ENCODE measurements at regions not wholly inside any gene's neighbourhood (a gene's known extent, or its start where the extent isn't known, plus 50 kb on each side); places are given as distances from the start of the nearest gene placed in this dataset.

GRCh38 chr12:28946361-28946760, 202.7 kb upstream of the FAR2 start:
- no peak for DNase-seq

DNA sequence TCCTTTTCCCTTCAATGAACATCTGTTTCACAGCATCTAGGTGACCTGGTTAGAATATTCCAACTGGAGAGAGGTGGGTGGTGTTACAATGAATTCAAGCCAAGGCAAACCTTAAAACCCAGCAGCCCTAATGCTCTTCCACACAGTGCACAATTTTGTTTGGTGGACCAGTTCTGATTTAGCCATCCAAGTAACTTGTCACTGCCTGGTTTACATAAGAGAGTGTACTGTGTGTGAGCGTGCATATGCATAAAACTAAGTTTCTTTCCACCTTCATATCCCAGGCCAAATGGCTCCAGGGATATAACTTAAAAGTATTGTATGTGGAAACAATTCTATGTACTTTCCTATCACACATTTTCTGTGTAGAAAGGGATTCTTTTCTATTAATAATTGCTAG, 200.4 kb upstream of the FAR2 start:
- DNase-seq, result no peak

DNA sequence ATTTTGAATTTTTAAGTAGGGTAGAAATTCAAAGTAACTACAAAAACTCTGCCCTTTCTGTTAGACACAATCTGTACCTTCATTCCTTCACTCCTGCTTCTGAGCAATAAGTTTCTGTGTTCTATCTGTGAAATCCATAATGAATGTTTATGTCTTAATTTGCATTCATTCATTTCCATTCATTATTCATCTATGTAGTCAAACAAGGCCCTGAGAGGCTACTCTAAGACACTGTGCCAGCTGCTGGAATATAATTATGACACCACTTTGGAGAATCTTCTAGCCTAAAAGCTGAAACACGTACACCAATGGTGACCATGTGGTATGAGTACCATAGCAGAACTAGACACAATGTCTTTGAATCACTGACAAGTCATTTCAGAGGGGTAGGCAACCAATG, 199.9 kb upstream of the FAR2 start:
- DNase-seq, result no peak

DNA sequence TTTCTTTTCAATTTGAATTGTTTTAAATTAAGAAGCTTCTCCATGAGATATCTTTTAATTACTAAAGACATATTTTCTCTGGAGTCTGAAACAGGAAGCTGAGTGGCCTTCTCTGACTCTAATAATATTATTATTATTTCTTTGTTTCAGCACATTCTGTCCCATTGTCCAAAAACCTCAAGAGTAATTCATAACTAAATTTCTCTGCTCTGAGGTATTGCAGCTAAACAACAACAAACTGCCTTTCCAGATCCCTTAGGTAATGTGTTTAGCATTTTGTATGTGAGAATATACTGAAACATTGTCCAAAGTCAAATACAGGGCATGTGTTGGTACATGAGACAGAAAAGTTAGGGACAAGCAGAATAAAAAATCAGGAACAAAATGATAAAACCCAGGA, 199.0 kb upstream of the FAR2 start:
- no peak for DNase-seq

DNA sequence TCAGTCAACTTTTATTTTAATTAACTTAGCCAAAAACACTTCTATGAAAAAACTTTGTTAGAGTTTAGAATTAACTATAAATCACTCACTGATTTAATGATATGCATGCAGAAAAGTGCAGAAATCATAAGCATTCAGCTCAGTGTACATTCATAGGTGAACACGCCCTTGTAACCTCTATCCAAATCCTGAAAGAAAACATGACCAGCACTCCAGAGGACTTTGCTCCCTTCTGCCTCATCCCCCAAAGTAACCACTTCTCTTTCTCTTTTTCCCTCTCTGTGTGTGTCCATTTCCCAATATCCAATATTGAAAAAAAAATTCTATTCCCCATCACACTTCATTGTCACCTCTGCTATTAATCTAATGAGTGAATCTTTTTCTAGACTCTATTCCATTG, 197.1 kb upstream of the FAR2 start:
- DNase-seq, result no peak

DNA sequence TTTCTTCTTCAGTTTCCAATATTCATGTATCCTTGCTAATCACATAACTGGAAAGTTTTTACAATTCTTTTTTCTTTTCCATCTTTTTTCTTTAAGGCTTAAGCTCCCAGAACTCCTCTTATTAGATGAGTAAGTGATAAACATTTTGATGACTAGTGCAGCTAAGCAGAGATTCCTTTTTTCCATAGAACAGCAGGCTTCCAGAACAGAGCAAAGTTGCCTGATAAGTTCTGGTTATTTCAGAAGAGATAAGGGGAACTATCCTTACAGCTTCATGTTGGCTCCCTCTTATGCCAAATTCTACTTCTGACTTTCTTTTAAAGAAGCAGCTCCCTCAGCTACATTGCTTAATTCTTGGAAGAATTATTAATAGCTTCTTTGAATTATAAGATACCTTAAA, 194.7 kb upstream of the FAR2 start:
- DNase-seq, result no peak

- no peak for DNase-seq
These were observed 193.6 kb upstream of the FAR2 start for GRCh38 chr12:28955491-28955890.

DNA sequence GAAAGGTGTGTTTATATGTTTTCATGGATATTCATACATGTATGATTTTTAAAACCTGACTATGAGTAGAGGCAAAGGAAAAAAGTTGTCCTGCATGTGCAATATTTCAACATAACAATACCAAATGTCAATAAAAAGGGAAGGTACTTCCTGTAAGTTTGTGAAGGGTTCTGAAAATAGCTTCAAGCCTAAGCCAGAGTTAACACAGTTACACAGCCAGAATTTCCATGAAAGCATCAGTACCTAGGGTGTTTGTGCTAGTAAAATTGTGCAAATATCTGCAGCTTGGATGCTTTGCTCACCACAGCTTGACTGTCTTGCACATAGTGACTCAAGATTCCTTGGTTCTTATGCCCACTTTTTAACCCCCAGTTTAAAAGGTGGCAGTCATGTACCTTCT, 193.1 kb upstream of the FAR2 start:
- no peak for DNase-seq

GRCh38 chr12:28958553-28959195, 190.4 kb upstream of the FAR2 start:
- DNase-seq, result no peak

- no peak for DNase-seq
These were observed 187.1 kb upstream of the FAR2 start for GRCh38 chr12:28961948-28962384.

DNA sequence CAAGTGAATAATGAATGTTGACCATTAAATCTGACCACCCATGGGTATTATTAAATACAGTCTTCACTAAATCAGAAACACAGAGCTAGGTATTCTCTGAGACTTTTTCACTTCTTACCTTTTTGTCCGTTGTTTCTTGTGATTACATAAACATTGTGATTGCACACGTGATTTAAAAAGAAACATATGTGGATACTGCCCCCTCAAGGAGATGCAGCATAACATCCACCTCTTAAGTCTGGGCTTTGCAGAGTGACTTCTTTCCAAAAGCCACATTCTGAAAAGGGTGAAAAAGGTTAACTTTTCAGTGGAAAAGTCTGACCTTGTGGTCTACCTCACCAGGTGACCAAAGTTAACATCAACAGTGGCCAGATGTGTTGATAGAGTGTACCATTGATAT, 185.5 kb upstream of the FAR2 start:
- no peak for DNase-seq

DNA sequence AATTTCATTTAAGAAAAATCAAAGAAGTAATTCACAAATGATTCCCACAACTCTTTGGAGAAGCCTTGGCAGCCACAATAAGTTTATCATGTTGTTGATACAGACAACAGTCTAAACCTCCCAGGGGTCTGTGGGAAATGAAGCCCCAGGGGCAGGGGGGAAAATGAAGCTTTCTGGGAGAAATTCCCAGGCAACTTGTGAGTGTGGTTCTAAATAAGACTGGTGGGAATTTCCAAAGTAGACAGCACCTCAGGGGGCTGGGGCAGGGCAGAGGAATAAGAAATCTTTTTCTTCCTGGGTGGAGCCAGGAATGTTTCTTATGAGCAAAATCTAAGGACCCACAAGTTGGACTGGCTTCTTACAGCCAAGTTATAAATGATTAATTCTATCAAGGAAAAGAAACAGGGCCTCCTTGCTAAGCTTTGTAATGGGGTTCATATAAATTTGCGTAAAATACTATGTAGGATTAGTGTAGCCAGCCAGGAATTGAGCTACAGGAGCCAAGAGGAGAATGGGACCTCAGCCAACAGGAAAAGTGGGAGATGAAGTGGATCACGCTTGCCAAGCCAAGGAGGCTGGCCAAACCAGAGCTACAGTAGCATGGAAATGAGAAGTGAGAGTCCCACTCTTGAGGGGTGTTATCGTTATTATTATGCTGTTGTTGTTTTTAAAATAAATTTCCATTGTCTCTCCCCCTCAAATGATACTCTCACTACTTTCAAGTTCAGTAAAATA, 182.9 kb upstream of the FAR2 start:
- no peak for DNase-seq

- no peak for DNase-seq
These were observed 181.7 kb upstream of the FAR2 start for GRCh38 chr12:28967426-28967825.

DNA sequence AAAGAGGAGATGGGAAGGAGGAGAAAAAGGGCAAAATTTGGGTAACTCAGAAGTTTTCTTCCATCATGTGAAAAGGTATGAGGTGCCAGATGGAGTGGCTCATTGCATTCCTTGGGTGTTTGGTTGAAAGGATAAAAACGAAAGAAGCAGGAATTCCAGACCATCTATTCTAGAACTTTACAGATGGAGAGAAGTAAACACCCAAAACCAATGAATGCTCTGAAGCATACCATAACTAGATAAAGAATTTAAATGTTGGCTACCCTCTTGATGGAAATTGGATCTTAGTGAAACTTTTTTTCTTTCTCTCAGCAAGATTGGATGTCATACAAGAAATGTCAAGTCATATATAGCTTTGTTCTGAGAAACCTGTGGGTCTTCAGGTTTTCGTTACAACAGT, 175.6 kb upstream of the FAR2 start:
- no peak for DNase-seq

- no peak for DNase-seq
These were observed 174.9 kb upstream of the FAR2 start for GRCh38 chr12:28974166-28974565.

- DNase-seq, result no peak
These were observed 174.2 kb upstream of the FAR2 start for GRCh38 chr12:28974883-28975282.

GRCh38 chr12:28975564-28976340, 173.3 kb upstream of the FAR2 start:
- DNase-seq, result no peak

- no peak for DNase-seq
These were observed 168.6 kb upstream of the FAR2 start for GRCh38 chr12:28980436-28980835.

DNA sequence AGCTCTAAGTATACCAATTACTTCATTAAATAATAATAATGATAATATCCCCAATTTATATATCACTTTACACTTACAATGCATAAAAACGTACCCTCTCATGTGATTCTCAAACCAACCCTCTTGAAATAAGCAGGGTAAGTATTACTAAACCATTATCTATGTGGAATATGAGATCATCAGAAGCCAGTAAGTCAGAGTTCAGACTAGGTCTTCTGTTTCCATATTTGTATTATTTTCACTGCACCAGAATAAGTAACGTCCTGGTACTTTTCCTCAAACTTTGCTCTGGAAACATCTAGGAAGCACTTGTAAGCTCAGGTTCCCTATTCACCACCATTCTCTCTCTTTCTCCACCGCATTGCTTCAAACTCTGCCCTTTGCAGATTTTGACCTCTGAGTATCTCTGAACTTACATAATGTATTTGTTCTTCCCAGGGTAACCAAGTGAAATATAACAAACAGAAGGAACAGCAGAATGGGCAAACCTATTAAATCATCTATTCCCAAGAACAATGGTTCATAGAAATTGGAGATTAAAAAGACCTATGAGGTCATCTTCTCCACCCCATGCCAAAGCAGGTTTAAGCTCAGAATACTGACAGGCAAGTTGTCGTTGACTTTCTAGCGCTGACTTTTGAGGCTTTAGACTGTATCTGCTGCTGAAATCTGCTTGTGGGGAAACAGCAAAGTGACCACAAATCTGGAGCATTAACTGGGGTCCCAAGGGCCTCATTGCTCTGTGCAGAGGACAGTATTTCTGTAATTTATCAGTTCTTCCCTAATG, 161.3 kb upstream of the FAR2 start:
- DNase-seq, result no peak

DNA sequence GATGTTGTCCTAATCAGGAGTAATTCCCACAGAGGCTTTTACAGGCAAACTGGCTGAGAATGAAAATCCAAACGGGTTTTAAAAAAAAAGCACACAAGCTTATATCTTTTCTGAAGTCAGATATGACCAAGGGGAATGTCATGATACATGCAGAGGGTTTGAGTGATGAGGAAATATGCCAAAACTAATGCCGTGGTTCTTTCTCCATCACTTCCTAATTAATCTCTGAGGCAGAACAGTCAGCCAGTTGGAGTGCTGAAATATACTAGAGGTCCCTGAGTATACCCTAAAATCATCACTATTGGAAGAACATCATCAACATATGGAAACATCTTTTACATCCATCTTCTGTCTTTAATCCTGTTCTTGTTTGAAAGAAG, 160.8 kb upstream of the FAR2 start:
- DNase-seq, result no peak

DNA sequence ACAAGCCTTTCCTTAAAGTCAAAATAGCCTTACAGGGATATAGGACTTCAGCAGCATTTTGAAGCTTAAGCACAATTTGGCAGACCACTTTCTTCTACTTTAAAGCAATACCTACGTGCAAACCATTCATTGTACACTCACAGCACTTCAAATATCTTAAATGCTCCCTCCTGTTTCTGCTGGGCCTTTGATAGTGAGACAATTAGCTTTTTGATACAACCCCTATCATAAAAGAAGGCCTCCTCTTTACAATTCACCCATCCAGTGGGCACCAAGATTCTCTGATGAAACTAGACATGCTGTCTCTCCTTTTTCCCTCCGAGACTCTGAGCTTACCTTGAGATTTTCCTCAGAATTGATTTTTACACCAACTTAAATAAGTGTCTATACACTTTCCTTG, 157.5 kb upstream of the FAR2 start:
- no peak for DNase-seq

DNA sequence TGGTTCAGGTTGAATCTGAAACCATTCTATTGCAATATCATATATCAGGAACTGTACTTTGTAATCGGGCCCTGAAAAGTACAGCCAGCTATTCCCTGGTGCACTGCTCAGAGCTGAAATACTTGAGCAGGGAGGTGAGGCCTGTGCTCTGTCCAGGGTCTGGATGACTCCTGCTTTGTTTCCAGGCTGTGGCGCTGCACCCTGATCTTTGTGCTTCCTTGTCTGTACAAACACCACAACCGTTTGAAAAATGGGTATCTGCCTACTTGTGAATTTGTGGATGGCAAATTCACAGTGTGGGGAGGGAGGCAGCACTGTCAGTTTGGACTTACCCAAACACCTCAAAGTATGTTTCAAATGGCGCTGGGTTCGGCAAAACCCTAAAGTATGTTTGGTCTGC, 155.4 kb upstream of the FAR2 start:
- DNase-seq, result no peak

DNA sequence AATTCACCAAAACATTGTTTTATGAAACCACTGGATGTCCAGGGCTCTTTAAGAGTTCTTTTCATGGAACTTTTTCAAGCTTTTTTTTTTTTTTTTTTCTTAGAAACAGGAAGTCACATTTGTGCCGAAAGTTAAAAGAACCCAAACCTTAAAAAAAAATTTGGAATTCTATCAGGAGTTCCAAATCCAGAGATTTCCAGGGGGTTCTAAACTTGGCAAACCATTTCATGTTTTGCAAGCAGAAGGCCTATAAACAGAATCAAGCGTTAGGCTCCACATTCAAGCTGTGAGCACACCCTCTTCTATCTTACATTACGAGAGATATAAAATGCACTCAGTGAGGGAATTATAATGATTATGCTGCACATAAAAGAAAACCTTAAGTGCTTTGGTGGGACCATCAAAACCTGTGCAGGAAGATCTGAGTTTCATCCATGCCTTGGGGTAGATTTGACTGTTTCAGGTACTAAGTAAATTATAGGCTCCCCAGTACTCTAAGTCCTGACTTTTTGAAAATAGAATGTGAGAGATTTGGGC, 154.8 kb upstream of the FAR2 start:
- no peak for DNase-seq

All from CD4-positive, alpha-beta T cell treated with Interferon alpha-2 for 1 hour (primary cell).